ENCODE measurements at regions not wholly inside any gene's neighbourhood (a gene's known extent, or its start where the extent isn't known, plus 50 kb on each side); places are given as distances from the start of the nearest gene placed in this dataset.
"Not testable (repeated sequence)": the region's sequence is repeated elsewhere in the genome, so short reads cannot be mapped to it uniquely, and the experiment has no call there.

DNA sequence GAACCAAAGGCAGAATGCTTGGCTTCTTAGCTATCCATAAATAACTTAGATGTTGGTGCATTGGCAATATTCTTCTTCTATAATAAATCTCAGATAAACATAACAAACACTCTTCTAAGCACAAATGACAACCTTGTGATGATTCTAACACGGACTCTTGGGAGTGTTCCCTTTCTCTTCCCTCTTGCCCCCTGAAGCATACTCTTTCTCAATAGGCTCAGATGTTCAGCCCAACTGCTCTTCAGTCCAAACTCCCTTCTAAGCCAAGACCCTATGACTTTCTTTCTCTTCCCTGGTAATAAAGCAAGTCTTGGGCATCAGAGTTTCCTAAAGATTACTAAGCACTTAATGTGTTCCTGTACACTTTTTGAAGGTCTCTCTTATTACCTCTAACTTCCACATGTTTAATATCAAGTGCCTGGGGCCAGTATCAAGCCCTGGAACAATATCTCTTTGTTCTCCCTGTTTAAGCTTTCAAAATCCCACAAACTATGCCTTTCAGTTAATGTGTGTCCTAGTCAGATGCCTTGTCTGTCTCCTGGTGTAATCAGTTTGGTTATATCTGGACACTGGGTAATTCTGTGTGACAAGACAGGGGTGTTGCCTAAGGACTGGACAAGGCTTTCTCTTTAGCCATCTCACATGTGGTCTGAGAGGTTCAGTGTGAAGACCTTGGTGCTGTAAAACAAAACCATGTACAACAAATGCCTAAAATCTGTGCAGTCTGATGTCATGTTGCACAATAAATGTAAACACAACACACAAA is 92.9 kb upstream of the IVNS1ABP start:
- intact Hi-C loops (cut with micrococcal nuclease), result no loop called here

DNA sequence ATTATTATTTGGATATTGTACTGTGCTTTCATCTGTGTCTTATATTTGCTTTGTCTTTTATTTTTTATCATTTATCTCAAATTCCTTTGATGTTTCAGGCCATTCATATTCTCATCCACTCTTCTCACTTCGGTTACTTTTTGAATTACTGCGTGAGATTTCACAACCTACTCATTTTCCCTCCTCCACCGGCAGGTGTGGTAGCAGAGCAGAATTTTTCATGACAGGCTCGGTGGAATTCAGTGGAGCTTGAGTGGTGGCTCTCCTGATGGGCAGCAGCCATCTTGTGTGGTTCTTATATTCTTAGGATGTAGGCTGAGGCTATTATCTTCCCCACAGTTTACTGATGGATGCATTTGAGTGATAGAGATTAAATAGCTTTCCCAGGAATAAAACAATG is 92.3 kb upstream of the IVNS1ABP start:
- intact Hi-C loops (cut with micrococcal nuclease), result no loop called here

DNA sequence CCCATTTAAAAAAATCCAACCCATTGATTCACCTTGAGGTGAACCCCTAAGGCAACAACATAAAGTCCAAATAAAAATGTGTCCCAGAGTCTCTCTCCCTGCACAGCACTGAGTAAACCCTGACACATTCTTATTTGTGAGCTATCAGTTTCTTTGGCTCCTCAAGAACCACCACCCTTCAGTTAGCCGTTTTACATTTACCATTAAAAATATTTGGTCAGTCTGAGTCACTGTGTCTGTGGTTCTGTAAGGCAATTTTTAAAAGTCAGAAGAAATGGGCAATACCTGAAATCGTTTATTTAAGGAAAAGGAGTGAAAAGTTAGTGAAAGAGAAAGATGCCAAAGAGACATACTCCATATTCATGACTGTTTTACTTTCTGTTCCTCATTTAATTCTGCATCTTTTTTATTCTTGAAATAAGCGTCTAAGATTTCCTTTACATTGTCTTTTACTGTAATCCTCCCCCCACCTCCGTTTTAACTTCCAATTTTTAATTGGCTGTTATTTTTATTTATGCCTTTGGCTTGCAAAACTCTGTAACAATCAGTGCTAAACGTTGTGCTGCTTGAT is 91.7 kb upstream of the IVNS1ABP start:
- intact Hi-C loops (cut with micrococcal nuclease), result no loop called here

- intact Hi-C loops (cut with micrococcal nuclease), result no loop called here
Measured at GRCh38 chr1:185406691-185407009, 89.6 kb upstream of the IVNS1ABP start.

DNA sequence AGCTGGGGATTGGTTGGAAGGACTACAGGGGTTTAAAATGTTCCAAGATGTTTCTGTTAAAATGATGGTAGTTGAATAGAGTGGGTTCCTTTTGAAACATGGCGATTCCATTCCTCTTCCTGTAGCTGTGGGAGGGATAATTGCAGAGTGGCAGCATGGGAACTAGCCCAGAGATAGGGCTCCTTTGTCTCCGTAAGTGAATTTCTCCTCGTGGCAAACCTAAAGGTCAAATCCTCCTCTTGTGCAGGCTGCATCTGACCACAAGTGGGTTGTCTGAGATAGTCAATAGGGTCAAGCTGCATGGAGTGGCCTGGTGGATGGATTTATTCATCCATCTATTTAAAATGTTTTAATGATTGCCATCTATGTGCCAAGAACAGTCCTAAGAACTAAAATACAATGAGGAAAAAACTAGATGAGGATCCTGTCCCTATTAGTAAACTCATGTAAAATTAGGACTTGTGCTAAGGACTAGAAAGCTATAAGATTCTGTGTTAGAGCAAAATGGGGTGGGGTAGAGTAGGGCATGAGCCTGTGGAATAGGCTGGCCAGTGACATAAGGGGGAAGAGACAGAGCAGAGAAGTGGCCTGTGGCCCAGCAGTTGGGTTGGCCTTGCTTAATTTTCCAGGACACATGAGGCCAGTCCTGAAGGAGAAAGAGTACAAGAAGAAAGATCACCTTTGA is 89.1 kb upstream of the IVNS1ABP start:
- intact Hi-C loops (cut with micrococcal nuclease), result no loop called here

- intact Hi-C loops (cut with micrococcal nuclease), result no loop called here
Measured at GRCh38 chr1:185404907-185405568, 88.0 kb upstream of the IVNS1ABP start.

DNA sequence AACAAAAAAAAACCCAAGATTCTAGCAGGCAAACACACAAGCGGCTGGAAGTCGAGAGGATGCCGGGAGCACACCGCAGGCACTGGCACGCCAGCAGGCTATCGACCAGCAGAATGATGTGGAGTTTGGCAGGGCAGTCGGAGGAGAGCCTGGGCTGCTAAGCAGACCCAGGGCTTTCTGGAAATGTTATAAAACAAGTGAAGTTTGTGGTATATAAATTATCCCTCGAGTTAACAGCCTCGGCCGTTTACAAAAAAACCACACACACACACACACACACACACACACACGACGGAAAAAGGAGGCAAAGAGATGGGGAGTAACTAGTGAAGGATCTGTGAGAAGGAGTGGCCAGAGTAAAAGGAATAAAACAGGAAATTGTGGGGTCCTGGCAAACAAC is 87.2 kb upstream of the IVNS1ABP start:
- intact Hi-C loops (cut with micrococcal nuclease), result no loop called here

- intact Hi-C loops (cut with micrococcal nuclease), result no loop called here
Measured at GRCh38 chr1:185402930-185403329, 85.9 kb upstream of the IVNS1ABP start.

GRCh38 chr1:185401019-185401418 is 84.0 kb upstream of the IVNS1ABP start:
- intact Hi-C loops (cut with micrococcal nuclease), result no loop called here

DNA sequence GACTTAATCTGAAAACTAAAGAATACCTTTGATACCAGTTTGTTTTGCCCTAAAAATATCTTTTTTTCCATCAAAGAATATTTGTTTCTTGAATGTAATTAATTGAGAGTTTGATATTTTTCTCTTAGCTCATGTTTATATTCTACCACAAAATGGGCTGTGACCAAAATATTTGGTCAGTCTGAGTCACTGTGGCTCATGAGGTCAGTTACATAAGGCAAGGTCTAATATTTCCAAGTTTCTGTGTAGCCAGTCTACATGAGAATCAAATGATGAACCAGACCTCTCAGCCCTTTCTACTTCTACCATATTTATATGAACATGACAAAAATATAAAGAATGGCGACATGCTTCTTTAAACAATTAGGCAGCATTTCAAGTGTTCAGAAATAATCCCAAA is 83.0 kb upstream of the IVNS1ABP start:
- intact Hi-C loops (cut with micrococcal nuclease), result no loop called here

DNA sequence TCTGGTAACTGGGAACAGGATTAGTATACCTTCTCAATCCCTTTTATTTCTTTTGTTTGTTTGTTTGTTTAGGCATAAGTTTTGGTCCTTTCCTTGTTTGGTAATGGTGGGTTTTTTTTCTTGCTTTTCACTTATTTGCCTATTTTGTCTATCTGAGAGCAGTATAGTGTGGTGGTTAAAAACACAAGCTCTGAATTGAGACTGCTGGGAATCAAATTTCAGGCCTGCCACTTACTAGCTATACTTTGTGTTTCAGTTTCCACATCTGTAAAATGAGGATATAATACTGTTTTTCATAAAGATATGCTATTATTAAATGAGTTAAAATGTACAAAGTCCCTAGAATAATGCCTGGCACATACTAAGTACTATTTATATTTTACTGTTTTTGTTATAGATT is 81.6 kb upstream of the IVNS1ABP start:
- intact Hi-C loops (cut with micrococcal nuclease), result no loop called here

DNA sequence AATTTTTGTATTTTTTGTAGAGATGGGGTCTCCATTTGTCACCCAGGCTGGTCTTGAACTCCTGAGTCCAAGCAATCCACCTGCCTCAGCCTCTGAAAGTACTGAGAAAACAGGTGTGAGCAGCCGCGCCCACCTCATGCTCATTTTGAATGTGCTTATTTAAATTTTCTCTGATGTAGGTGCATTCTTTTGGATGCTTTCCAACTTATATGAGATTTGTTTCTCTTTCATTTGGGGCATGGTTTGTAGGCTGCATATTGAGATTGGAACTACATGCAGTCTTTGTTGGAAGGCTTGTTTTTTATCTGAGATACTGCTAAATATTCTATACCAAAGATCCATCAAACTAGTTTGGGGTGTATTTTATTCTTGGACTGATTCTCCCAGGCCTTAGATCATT is 81.0 kb upstream of the IVNS1ABP start:
- intact Hi-C loops (cut with micrococcal nuclease), result no loop called here

DNA sequence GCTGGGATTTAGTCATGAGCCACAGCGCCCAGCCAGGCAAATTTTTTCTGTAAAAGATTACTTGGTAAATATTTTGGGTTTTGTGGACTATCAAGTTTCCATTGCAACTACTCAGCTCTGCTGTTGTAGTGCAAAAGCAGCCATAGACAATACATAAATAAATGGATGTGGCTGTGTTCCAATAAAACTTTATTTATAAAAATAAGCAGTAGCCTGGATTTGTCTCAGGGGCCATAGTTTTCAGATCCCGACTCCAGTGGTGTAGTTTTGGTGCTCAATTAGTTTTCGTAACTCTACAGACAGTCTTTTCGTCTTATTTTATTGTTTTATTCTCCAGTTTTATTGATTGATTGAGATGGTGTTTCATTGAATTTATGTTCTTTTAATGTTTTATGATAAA is 80.1 kb upstream of the IVNS1ABP start:
- intact Hi-C loops (cut with micrococcal nuclease), result no loop called here

- intact Hi-C loops (cut with micrococcal nuclease), result no loop called here
Measured at GRCh38 chr1:185396126-185396525, 79.1 kb upstream of the IVNS1ABP start.

- intact Hi-C loops (cut with micrococcal nuclease), result no loop called here
Measured at GRCh38 chr1:185393815-185394214, 76.8 kb upstream of the IVNS1ABP start.

DNA sequence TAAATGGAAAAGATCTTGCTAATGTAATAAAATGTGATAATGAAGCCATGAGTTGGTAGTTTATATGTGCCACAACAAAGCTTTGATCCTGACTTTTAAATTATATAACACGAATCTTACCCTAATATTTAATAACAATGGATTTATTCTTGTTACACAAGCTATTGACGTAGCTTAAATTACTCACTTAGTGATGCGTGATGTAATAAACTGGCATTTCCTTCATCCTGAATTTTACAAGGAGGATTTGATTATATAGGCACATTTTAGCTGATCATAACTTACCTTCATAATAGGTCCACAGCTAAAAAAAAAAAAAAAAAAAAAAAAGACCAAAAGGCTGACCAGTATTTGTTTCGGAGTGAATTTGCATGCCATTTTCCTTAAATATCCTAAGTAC is 76.2 kb upstream of the IVNS1ABP start:
- intact Hi-C loops (cut with micrococcal nuclease), result no loop called here

DNA sequence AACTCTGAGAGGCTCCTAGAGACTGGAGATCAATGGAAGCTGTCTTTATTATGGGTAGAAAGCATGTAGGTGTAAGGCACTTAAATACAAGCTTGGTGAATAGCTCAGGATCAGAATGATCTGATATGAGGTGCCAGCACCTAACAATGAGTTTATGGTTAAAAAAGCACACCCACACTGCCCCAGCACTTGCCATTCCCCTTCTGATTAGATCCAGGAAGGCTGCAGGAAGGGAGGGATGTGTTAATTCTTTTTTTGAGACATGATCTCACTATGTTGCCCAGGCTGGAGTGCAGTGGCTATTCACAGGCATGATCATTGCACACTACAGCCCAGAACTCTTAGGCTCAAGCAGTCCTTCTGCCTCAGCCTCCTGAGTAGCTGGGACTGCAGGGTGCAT is 71.8 kb upstream of the IVNS1ABP start:
- intact Hi-C loops (cut with micrococcal nuclease), result no loop called here

- intact Hi-C loops (cut with micrococcal nuclease), result no loop called here
Measured at GRCh38 chr1:185388346-185388745, 71.3 kb upstream of the IVNS1ABP start.

DNA sequence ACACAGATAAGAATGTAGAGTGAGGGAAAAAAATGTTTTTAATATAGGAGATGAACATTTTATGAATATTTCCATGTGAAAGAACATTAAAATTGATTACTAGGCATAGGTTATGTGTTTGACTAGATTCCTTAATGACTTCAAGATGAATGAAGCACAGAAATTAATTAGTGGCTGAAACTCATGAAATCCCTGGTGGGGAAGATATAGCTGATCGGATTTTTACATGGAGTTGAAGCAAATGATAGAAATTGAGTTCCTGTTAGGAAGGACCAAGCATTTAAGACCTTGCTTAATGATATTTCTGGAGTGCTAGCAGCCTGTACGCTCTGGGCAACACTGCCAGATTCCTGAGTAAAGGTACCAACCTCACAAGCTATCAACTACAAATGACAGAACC is 68.9 kb upstream of the IVNS1ABP start:
- intact Hi-C loops (cut with micrococcal nuclease), result no loop called here

- intact Hi-C loops (cut with micrococcal nuclease), result not testable (repeated sequence)
Measured at GRCh38 chr1:185383805-185384204, 66.8 kb upstream of the IVNS1ABP start.

- intact Hi-C loops (cut with micrococcal nuclease), result loop anchor here (2.0 kb wide), 1 partner anchor 61 kb away; the partner anchor contains the start of gene IVNS1ABP
Measured at GRCh38 chr1:185377831-185378230, 60.8 kb upstream of the IVNS1ABP start.

Data from T-helper 1 cell treated with Interleukin-12 subunit alpha and Interleukin-12 subunit beta and Interleukin-4 antibody, amounts not matched to agents 30 ng/mL and 1 ng/mL, for 36 hours (primary cell).